ELF-1 (cell line): ENCODE measurements at regions not wholly inside any gene's neighbourhood (a gene's known extent, or its start where the extent isn't known, plus 50 kb on each side); places are given as distances from the start of the nearest gene placed in this dataset.
"Not testable (repeated sequence)": the region's sequence is repeated elsewhere in the genome, so short reads cannot be mapped to it uniquely, and the experiment has no call there.

Experiments
- DNase-seq: peaks from one replicate; pipeline ENCODE4 v3.0.0-alpha.2; 2016; ENCODE audit warnings: low read depth, low spot score

DNA sequence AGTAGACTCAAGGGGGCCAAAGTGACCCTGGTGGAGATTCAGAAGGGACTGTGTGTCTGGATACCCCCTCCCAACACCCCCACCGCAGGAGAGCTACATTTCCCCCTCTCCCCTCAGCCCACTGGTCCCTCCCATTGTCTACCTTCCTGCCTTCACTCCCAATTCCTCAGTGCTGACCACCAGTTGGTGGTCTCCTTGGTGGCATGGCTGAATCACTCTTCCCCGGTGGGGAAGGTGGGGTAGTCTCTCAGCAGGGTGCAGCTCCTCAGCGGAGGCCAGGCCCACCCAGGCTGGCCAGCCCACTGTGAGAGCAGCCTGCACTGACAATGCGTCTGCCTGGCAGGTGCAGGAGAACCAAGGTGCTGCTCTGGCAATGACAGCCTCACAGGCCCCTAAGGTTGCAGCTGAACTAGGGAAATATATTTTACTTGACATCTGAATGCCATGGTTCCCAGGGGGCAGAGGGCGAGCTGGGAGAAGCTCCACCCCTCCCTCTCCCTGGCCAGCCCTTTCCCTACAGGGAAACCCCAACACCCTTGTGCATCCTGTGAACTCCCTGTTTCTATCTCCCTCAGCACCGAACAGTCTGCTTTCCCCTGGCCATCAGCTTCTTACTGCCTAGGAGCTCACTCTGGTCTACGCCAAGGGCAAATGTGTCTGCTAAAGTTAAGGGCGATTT lies 62.6 kb upstream of the PAX8 start:
- no peak for DNase-seq

DNA sequence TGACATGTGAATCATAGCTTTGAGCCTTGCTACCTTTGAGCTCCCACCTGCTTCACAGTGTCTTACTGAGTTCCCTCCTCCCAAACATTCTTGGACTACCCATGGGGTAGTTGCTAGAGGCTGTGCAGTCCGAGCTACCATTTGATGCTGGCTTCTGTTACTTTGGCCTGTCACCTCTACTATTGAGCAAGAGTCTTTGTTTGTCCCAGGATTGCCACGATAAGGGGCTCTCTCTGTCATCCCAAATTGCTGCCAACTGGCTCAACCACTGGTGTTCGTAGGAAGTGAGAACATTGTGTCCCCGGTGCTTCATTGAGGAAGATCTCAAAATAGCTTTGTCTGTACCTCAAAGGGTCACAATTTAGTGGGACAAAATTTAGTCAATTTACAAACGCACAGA lies 59.1 kb upstream of the PAX8 start:
- DNase-seq: no peak

DNA sequence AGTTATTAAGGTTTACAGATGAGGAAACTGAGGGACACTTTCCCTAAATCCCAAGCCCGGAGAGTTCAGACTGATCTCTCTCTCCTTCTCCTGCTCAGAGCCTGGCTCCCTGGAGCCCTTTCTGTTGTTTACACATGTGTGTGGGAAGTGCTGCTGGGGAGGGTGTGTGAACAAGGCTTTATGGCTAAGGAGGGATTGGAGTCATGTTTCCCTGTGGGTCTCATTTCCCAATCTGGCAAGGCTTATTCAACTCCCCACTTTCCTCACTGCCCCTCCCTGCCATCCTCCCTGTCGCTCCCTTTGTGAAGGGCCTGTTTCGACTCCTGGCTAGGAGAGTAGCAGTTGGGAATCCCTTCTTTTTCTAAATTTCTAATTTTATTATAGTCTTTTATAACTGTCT lies 57.3 kb upstream of the PAX8 start:
- not testable (repeated sequence) for DNase-seq

DNA sequence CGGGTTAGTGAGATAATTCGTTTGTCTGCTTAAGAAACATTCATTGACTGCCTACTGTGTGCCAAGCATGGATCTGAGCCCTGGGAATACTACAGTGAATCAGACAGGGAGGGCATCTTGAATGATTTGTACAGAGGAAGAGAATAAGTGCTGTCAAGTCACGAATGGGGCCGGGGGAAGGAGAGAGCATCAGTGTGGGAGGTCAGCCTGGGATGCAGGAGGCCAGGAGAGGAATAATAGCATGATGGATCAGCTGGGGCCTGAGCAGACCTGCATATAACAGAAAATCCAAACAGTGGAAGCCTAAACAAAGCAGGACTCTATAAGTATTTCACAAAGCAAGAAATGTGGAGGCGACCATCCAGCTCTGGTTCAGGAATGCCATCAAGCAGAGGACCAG lies 55.4 kb upstream of the PAX8 start:
- DNase-seq: no peak

DNA sequence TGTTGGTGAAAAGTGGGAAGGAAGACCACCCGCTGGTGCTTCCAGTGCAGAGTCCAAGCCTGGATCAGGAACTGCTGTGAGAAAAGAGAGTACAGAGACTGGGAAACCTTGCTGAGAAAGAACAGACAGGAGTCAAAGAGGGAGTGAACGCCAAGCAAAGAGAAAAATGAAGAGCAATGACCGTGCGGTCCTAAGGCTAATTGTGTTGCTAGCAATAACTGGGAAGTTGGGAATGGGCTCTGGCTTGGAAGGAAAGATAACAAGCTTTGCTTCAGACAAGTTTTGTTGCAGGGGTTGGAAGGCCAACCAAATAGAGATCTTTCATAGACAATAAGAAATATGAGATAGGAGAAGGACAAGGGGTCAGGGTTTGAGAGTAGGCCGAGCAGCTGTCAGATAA lies 55.0 kb upstream of the PAX8 start:
- not testable (repeated sequence) for DNase-seq

DNA sequence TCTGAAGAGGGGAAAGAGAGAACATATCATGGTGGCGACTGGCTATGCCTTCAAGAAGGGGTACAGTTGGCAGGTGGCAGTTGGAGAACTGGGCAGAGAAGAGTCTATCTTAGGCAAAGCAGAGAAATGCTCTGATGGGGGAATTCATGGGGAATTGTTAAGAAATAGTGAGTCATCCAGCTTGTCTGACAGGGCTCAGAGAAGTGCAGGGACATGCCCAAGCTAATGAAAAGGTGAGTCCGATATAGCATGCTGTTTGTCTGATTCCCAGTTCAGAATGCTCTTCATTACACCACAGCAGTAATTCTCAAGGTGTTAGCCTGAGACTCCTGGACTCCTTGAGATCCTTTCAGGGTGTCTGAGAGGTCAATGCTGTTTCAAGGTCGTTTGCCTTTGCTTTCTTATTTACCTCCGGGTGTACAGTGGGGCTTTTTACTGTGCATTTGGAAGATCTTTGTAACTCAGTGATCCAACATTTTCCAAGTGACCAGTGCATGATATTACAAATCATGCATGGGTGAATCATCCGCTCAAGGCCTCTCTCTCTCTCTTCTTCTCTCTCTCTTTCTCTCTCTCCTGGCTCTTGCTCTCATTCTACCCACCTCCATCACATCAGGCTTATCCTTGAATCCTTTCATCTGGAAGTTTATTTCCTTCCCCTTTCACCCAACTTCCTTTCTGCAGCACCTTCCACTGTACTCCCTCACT lies 51.5 kb upstream of the PAX8 start:
- DNase-seq: not testable (repeated sequence)

DNA sequence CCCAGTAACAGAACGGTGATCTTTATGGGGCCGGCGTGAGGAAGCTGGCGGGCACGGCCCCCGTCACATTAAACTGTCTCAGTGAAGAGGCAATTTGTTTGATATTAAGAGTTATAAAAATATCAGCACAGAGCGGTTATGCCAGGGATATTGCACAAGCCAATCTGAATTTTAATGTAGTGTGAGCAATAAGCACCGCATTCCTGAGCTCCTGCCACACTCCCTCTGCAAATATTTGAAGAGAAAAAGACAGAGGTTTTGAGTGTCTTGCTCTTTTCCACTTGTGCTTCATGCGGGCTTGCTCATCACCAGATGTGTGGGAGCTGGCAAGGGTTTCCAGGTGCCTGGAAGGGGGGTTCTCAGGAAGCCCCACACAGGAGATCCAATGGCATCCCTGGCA lies 50.3 kb upstream of the PAX8 start:
- not testable (repeated sequence) for DNase-seq

DNA sequence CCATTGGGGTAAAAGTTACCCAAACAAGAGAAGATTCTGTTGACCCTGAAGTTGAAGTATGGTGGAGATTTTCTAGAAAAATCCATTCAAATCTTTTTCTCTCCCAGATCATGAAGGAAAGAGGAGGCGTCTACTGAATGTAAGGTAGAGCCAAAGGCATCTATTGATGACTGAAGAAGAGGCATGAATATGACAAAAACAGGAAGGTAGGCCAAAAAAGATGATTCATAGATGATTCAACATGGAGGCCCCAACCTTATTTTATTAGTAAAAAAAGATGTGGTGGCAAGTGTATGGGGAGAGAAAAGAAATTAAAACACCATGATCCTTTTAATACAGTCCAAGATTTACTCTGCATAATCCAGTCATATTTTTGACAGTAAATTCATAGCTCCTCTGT lies 49.9 kb upstream of the PAX8 start:
- DNase-seq: not testable (repeated sequence)
